Endothelial cell of umbilical vein (primary cell): ENCODE measurements at regions not wholly inside any gene's neighbourhood (a gene's known extent, or its start where the extent isn't known, plus 50 kb on each side); places are given as distances from the start of the nearest gene placed in this dataset.

ENCODE experiments used
- BruUV-seq: library from RNA; stranded (reverse); fragments of 400-500 nt; replicated peaks from 2 replicates; lab custom pipeline; 2021; lab: Mats Ljungman, UMichigan
- CTCF ChIA-PET: fragments of 300-600, 350-600 bp; sonication (Branson Sonifier 250); formaldehyde crosslinking; loops from one replicate; lab custom pipeline; 2021; ENCODE audit warnings: antibody characterized with exemption, inconsistent platforms; lab: Charles Lee
- POLR2A ChIA-PET: fragments of 300-600, 350-600 bp; sonication (Branson Sonifier 250); formaldehyde crosslinking; loops from one replicate; lab custom pipeline; 2021; ENCODE audit warnings: antibody characterized with exemption, inconsistent platforms; lab: Charles Lee
- DNase-seq: peaks from one replicate; pipeline ENCODE4 v3.0.0-alpha.2; 2011; ENCODE audit warnings: low read depth, low spot score
- FAIRE-seq: peaks from 2 replicates; lab custom pipeline; 2011; peaks lifted over from hg19 to GRCh38; lab: Jason Lieb, UNC
- H2AFZ ChIP-seq: 2 replicates; pipeline ENCODE4 v1.6.0; 2012; ENCODE audit warnings: low read depth, low read length, control low read depth, inconsistent platforms
- H3K27ac ChIP-seq: 2 replicates; pipeline ENCODE4 v1.5.1; 2011; ENCODE audit warnings: low read depth, mild to moderate bottlenecking, control low read depth, low read length, moderate library complexity; ENCODE audit not compliant: insufficient read depth
- H3K27me3 ChIP-seq, 2 experiments: 2 replicates each; pipeline versions ENCODE4 v1.6.0 to v1.6.1; 2011; ENCODE audit warnings: low read length in 2 of 2, mixed read lengths in 1 of 2; ENCODE audit not compliant: control insufficient read depth in 2 of 2, insufficient read depth in 2 of 2
- H3K36me3 ChIP-seq, 2 experiments: 2 replicates in 1 of 2; 3 replicates in 1 of 2; pipeline ENCODE4 v1.5.1; 2011; ENCODE audit warnings: low read length in 2 of 2, mild to moderate bottlenecking in 1 of 2, moderate library complexity in 1 of 2; ENCODE audit not compliant: control insufficient read depth in 2 of 2, insufficient read depth in 2 of 2; ENCODE audit errors: extremely low read depth in 1 of 2
- H3K4me1 ChIP-seq: 3 replicates; pipeline ENCODE4 v1.5.1; 2011; ENCODE audit warnings: mild to moderate bottlenecking, low read length; ENCODE audit not compliant: control insufficient read depth, insufficient read depth; ENCODE audit errors: extremely low read depth
- H3K4me2 ChIP-seq: 2 replicates; pipeline ENCODE4 v1.6.1; 2011; ENCODE audit warnings: low read length, control low read depth, mixed read lengths; ENCODE audit not compliant: insufficient read depth
- H3K4me3 ChIP-seq, 3 experiments: fragments of 200-600 bp in 1 of 3; sonication (generic), shearing (Covaris generic) in 1 of 3; replicated peaks in 1 of 3; 2 replicates each; pipeline ENCODE4 v1.5.1; 2011 to 2016; ENCODE audit warnings: control low read depth in 3 of 3, low read length in 3 of 3, mild to moderate bottlenecking in 2 of 3, inconsistent platforms in 1 of 3, low read depth in 1 of 3, moderate library complexity in 1 of 3; ENCODE audit not compliant: insufficient read depth in 1 of 3
- H3K79me2 ChIP-seq: 2 replicates; pipeline ENCODE4 v1.6.0; 2012; ENCODE audit warnings: low read length, inconsistent platforms; ENCODE audit not compliant: control insufficient read depth, insufficient read depth
- H3K9ac ChIP-seq: replicated peaks from 2 replicates; pipeline ENCODE3; 2011; ENCODE audit warnings: low read length, control low read depth; ENCODE audit not compliant: insufficient read depth; ENCODE audit errors: extremely low read depth
- H3K9me1 ChIP-seq: replicated peaks from 3 replicates; pipeline ENCODE4 v1.6.0; 2011; ENCODE audit warnings: mild to moderate bottlenecking, low read length; ENCODE audit not compliant: control insufficient read depth, insufficient read depth; ENCODE audit errors: extremely low read depth
- H3K9me3 ChIP-seq: replicated peaks from 2 replicates; pipeline ENCODE4 v1.5.1; 2012; ENCODE audit warnings: low read length, inconsistent platforms; ENCODE audit not compliant: control insufficient read depth, insufficient read depth
- H4K20me1 ChIP-seq: replicated peaks from 2 replicates; pipeline ENCODE3; 2011; ENCODE audit warnings: mild to moderate bottlenecking, low read length; ENCODE audit not compliant: control insufficient read depth, insufficient read depth; ENCODE audit errors: extremely low read depth
- EZH2 ChIP-seq: IDR thresholded peaks from 2 replicates; pipeline ENCODE4 v1.6.1; 2012; ENCODE audit warnings: borderline replicate concordance, low read depth, mild to moderate bottlenecking, moderate library complexity, low read length, inconsistent platforms; ENCODE audit not compliant: severe bottlenecking
- FOS ChIP-seq: IDR thresholded peaks from 2 replicates; pipeline ENCODE4 v1.6.1; 2011; ENCODE audit warnings: mild to moderate bottlenecking, low read length, moderate library complexity, borderline replicate concordance; ENCODE audit not compliant: insufficient read depth
- GATA2 ChIP-seq: IDR thresholded peaks from 2 replicates; pipeline ENCODE4 v1.7.0; 2011; ENCODE audit warnings: low read depth, mild to moderate bottlenecking, moderate library complexity, mixed read lengths, low read length; ENCODE audit not compliant: insufficient read length, insufficient read depth
- JUN ChIP-seq: IDR thresholded peaks from 2 replicates; pipeline ENCODE4 v1.6.1; 2011; ENCODE audit warnings: borderline replicate concordance, low read depth; ENCODE audit not compliant: insufficient read length, insufficient read depth
- MYC ChIP-seq: IDR thresholded peaks from one replicate; pipeline ENCODE4 v1.6.1; 2011; ENCODE audit warnings: mild to moderate bottlenecking, low read depth, low read length
- POLR2A ChIP-seq: IDR thresholded peaks from 2 replicates; pipeline ENCODE4 v1.6.1; 2012; ENCODE audit warnings: low read depth, mild to moderate bottlenecking, control low read depth, low read length
- POLR2AphosphoS5 ChIP-seq: IDR thresholded peaks from 2 replicates; pipeline ENCODE4 v1.6.1; 2012; ENCODE audit warnings: low read depth, mild to moderate bottlenecking, control low read depth, low read length, moderate library complexity; ENCODE audit not compliant: insufficient read depth
- dilution Hi-C: fragments of 300-500 bp; cut with MboI; formaldehyde crosslinking; loops from one replicate; pipeline ENCODE4 v1.15.0; 2019; ENCODE audit warnings: low sequenced_read_pairs; ENCODE audit not compliant: extremely low pct_ligation_motif_present
- intact Hi-C: fragments of 100-400 bp; cut with micrococcal nuclease; formaldehyde crosslinking; loops from one replicate; pipeline ENCODE4 v1.10.0; 2022
- TF ChIP-seq, protein P1 (sequence below), 2 donors: IDR thresholded peaks; 1 replicate in 1 of 2; 2 replicates in 1 of 2; pipeline ENCODE4 v1.5.1; 2011; ENCODE audit warnings: low read length in 2 of 2, mild to moderate bottlenecking in 2 of 2, moderate library complexity in 2 of 2, control low read depth in 1 of 2, inconsistent platforms in 1 of 2, low read depth in 1 of 2; ENCODE audit not compliant: insufficient read depth in 1 of 2; ENCODE audit errors: extremely low read depth in 1 of 2
- TF ChIP-seq, protein P2 (sequence below): IDR thresholded peaks from 2 replicates; pipeline ENCODE4 v1.6.1; 2011; ENCODE audit not compliant: insufficient read depth, insufficient read length

DNA sequence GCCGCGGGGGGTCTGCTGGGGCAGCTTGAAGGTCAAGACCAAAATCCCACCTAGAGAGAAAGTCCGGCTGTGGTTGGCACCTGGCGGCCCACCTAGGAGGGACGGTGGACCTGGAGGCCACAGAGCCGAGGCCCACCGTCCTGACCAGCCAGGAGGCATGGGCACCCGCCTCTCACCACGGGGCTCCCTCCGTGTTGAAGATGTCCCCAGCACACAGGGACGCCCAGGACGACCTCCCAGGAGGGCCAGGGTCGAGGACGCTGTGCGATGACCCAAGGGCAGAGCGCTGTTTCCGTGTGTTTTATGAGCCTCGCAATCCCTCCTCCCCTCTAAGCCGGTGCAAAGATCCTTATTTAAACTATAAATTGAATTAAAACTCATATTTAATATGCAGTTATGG lies 131.2 kb downstream of the C16orf95 start:
- Histone ChIP-seq H3K9me1 (no peaks in the 10 kb centered on the region), H2AFZ (peak overlapping the region; percentile 65), H3K4me1 (peaks cover 9% of the 10 kb centered on the region), H3K27ac (peak overlapping the region; percentile 10), H3K36me3 (no peaks in the 10 kb centered on the region), H4K20me1 (no peaks in the 10 kb centered on the region), H3K4me3 (no peak overlapping the region), H3K27me3 (no peaks in the 10 kb centered on the region), H3K79me2 (no peaks in the 10 kb centered on the region), H3K4me2 (peak overlapping the region; percentile 52), H3K9ac (no peak overlapping the region), H3K9me3 (no peaks in the 10 kb centered on the region)
- ChIA-PET CTCF (interaction anchor here (1.0 to 2.1 kb wide), 12 partner anchors 9 to 123 kb away, joined by 3 to 8 read pairs (median 4); no protein-coding TSS in a partner anchor), POLR2A (no interaction called here)
- no TSS peak for BruUV-seq
- dilution Hi-C loops (no loop called here), intact Hi-C loops (loop anchor here (5.0 kb wide), 1 partner anchor 91 kb away; no protein-coding TSS in a partner anchor)
- FAIRE-seq (no peak), DNase-seq (no peak)
- TF ChIP-seq POLR2A (no peak), POLR2AphosphoS5 (no peak), MYC (no peak), JUN (no peak), FOS (no peak)
- TF ChIP-seq, protein P1, sequence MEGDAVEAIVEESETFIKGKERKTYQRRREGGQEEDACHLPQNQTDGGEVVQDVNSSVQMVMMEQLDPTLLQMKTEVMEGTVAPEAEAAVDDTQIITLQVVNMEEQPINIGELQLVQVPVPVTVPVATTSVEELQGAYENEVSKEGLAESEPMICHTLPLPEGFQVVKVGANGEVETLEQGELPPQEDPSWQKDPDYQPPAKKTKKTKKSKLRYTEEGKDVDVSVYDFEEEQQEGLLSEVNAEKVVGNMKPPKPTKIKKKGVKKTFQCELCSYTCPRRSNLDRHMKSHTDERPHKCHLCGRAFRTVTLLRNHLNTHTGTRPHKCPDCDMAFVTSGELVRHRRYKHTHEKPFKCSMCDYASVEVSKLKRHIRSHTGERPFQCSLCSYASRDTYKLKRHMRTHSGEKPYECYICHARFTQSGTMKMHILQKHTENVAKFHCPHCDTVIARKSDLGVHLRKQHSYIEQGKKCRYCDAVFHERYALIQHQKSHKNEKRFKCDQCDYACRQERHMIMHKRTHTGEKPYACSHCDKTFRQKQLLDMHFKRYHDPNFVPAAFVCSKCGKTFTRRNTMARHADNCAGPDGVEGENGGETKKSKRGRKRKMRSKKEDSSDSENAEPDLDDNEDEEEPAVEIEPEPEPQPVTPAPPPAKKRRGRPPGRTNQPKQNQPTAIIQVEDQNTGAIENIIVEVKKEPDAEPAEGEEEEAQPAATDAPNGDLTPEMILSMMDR (IDR thresholded peaks at IDR 0.05; ENCODE audit: extremely low read depth in 1 of 2, insufficient read depth in 1 of 2, low read depth in 1 of 2, low read length in 2 of 2): no peak

DNA sequence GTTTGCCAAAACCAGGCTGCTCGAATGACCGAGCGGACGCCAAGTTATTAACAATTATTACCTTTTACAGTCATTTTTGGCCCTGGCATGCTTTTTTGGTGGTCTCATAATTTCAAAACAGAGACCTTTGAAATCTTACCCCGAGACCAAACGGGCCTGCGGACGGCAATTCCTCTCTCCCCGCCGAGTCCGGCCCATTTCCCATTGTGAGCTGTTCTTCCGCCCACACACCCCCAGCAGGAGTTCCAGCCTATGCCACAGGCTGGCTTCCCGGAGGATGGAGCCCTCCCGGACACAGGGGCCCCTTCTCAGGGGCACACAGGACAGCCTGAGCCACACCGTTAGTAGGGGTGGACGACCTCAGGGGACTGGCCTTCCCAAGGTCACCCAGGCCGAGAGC lies 130.7 kb downstream of the C16orf95 start:
- CTCF ChIA-PET: interaction anchor here (0.7 to 2.1 kb wide), 10 partner anchors 9 to 123 kb away, joined by 3 to 8 read pairs (median 3); no protein-coding TSS in a partner anchor
- Histone ChIP-seq H3K4me3 (no peak overlapping the region), H3K36me3 (no peaks in the 10 kb centered on the region), H3K9me3 (no peaks in the 10 kb centered on the region), H3K9me1 (no peaks in the 10 kb centered on the region), H3K4me2 (peak overlapping the region; percentile 52), H4K20me1 (no peaks in the 10 kb centered on the region), H3K9ac (no peak overlapping the region), H3K4me1 (peaks cover 9% of the 10 kb centered on the region), H3K27me3 (no peaks in the 10 kb centered on the region), H2AFZ (peak overlapping the region; percentile 65), H3K27ac (peak overlapping the region; percentile 10), H3K79me2 (no peaks in the 10 kb centered on the region)
- TF ChIP-seq, protein P1 (IDR thresholded peaks at IDR 0.05; ENCODE audit: extremely low read depth in 1 of 2, insufficient read depth in 1 of 2, low read depth in 1 of 2, low read length in 2 of 2): no peak
- TF ChIP-seq JUN: no peak
- TF ChIP-seq EZH2: no peak
- no peak for TF ChIP-seq GATA2
- no peak for TF ChIP-seq FOS
- TF ChIP-seq MYC: no peak
- no peak for TF ChIP-seq POLR2A
- TF ChIP-seq POLR2AphosphoS5: no peak
- TF ChIP-seq, protein P2, sequence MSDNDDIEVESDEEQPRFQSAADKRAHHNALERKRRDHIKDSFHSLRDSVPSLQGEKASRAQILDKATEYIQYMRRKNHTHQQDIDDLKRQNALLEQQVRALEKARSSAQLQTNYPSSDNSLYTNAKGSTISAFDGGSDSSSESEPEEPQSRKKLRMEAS: no peak
- intact Hi-C loops: loop anchor here (5.0 kb wide), 1 partner anchor 91 kb away; no protein-coding TSS in a partner anchor
- DNase-seq (peak; percentile 50), FAIRE-seq (peak; percentile 88)
- dilution Hi-C loops: no loop called here
- POLR2A ChIA-PET: no interaction called here
- no TSS peak for BruUV-seq
